ENCODE measurements at regions not wholly inside any gene's neighbourhood (a gene's known extent, or its start where the extent isn't known, plus 50 kb on each side); places are given as distances from the start of the nearest gene placed in this dataset.

DNA sequence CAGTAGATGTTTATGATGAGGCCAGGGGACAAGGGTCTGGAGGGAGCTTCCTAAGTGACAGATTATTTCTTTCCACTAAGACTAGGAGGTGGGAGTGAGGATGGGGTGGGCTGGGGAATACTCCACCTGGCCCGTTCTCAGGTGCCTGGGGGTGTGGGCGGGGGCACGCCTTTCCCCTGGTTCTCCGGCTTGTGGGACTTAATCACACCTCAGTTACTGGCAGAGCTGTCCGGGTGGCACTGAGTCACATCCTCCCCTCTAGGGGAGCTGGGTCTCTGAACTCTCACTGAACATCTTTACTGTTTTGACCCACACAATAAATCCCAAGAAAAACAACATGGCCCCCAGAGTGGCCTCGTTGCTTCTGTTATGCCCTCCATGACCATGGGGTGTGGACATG, 332.8 kb downstream of the MAF start:
- Histone ChIP-seq H3K23ac (ENCODE audit: low read length in 2 of 2) (no peak overlapping the region), H3K4me1 (ENCODE audit: control insufficient read depth, insufficient read depth, low read depth, low read length) (no peaks in the 10 kb centered on the region), H3K27ac (ENCODE audit: low read length, poor library complexity, severe bottlenecking) (no peak overlapping the region), H3K18ac (ENCODE audit: low read depth in 1 of 2, low read length in 2 of 2) (no peak overlapping the region), H4K91ac (ENCODE audit: low read length) (no peak overlapping the region), H4K8ac (ENCODE audit: low read length) (no peak overlapping the region), H3K27me3 (ENCODE audit: control insufficient read depth in 1 of 2, insufficient read depth in 1 of 2, low read length in 2 of 2) (no peaks in the 10 kb centered on the region), H2BK120ac (ENCODE audit: low read depth, low read length) (no peak overlapping the region), H3K4ac (ENCODE audit: low read depth in 1 of 2, low read length in 2 of 2) (no peak overlapping the region), H2AFZ (ENCODE audit: low read depth, low read length) (no peak overlapping the region), H2BK12ac (ENCODE audit: low read length in 2 of 2) (no peak overlapping the region), H3K4me3 (ENCODE audit: insufficient read depth in 1 of 2, low read depth in 1 of 2, low read length in 2 of 2) (no peak overlapping the region), H3K4me2 (ENCODE audit: low read length, poor library complexity, severe bottlenecking) (no peak overlapping the region), H3K14ac (ENCODE audit: low read length in 2 of 2) (no peak overlapping the region), H3K79me1 (replicated peaks; ENCODE audit: low read length, poor library complexity, severe bottlenecking) (no peaks in the 10 kb centered on the region), H2BK15ac (ENCODE audit: low read depth, poor library complexity, severe bottlenecking) (no peak overlapping the region), H3K36me3 (ENCODE audit: control insufficient read depth in 1 of 2, insufficient read depth in 2 of 2, low read depth in 1 of 2, low read length in 2 of 2) (no peaks in the 10 kb centered on the region), H2BK5ac (ENCODE audit: low read depth, low read length, poor library complexity, severe bottlenecking) (no peak overlapping the region), H3K9ac (ENCODE audit: low read length) (no peak overlapping the region), H2AK5ac (ENCODE audit: low read length, severe bottlenecking) (no peak overlapping the region), H3K9me3 (ENCODE audit: control insufficient read depth, low read length) (no peaks in the 10 kb centered on the region)
- 80% methylated on average over 6 of the region's 6 CpGs for WGBS
- no peak for DNase-seq

DNA sequence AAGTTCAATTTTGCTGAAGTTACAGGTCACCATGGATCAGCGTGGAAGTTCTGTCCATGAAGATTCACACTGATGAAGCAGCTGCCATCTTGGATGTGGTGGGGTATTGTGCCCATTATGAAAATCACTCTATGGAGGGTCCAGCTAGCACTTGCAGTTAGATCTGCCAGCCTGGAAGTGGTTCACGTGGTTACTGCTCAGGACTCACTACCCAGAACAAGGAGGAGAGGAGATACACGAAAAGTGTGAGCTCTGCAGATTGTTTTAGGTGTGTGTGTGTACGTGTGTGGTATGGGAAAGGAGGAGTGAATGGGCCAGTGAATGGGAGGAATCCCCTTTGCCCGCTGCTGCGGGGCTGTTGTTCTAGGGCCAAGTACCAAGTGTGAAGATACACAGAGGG, 333.4 kb downstream of the MAF start:
- no peak overlapping the region for H2BK120ac ChIP-seq (ENCODE audit: low read depth, low read length)
- H3K4me1 ChIP-seq (ENCODE audit: control insufficient read depth, insufficient read depth, low read depth, low read length): no peaks in the 10 kb centered on the region
- no peak overlapping the region for H2AK5ac ChIP-seq (ENCODE audit: low read length, severe bottlenecking)
- H3K14ac ChIP-seq (ENCODE audit: low read length in 2 of 2): no peak overlapping the region
- H3K9ac ChIP-seq (ENCODE audit: low read length): no peak overlapping the region
- no peaks in the 10 kb centered on the region for H3K36me3 ChIP-seq (ENCODE audit: control insufficient read depth in 1 of 2, insufficient read depth in 2 of 2, low read depth in 1 of 2, low read length in 2 of 2)
- no peak overlapping the region for H3K4me3 ChIP-seq (ENCODE audit: insufficient read depth in 1 of 2, low read depth in 1 of 2, low read length in 2 of 2)
- no peak overlapping the region for H3K4ac ChIP-seq (ENCODE audit: low read depth in 1 of 2, low read length in 2 of 2)
- no peak overlapping the region for H3K23ac ChIP-seq (ENCODE audit: low read length in 2 of 2)
- H4K8ac ChIP-seq (ENCODE audit: low read length): no peak overlapping the region
- H3K27me3 ChIP-seq (ENCODE audit: control insufficient read depth in 1 of 2, insufficient read depth in 1 of 2, low read length in 2 of 2): no peaks in the 10 kb centered on the region
- DNase-seq: no peak
- H2BK12ac ChIP-seq (ENCODE audit: low read length in 2 of 2): no peak overlapping the region
- H3K4me2 ChIP-seq (ENCODE audit: low read length, poor library complexity, severe bottlenecking): no peak overlapping the region
- no peaks in the 10 kb centered on the region for H3K79me1 ChIP-seq (replicated peaks; ENCODE audit: low read length, poor library complexity, severe bottlenecking)
- H3K9me3 ChIP-seq (ENCODE audit: control insufficient read depth, low read length): no peaks in the 10 kb centered on the region
- WGBS: 78% methylated on average over 6 of the region's 6 CpGs
- H2BK15ac ChIP-seq (ENCODE audit: low read depth, poor library complexity, severe bottlenecking): no peak overlapping the region
- no peak overlapping the region for H4K91ac ChIP-seq (ENCODE audit: low read length)
- no peak overlapping the region for H3K27ac ChIP-seq (ENCODE audit: low read length, poor library complexity, severe bottlenecking)
- no peak overlapping the region for H3K18ac ChIP-seq (ENCODE audit: low read depth in 1 of 2, low read length in 2 of 2)
- no peak overlapping the region for H2AFZ ChIP-seq (ENCODE audit: low read depth, low read length)
- no peak overlapping the region for H2BK5ac ChIP-seq (ENCODE audit: low read depth, low read length, poor library complexity, severe bottlenecking)

DNA sequence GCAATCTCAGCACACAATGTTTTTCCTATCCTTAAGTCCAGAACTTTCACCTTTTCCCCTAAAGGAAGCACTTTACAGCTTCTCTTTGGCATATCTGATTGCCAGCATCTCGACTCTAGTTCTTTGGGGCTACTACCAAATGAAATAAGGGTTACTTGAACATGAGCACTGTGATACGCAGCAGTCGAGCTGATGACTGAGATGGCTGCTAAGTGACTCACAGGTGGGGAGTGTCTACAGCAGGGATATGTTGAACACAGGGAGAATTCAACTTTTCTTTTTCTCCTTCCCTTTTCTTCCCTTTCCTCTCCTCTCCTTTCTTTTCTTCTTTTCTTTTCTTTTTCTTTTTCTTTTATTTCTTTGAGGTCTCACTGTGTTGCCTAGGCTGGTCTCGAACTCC, 334.8 kb downstream of the MAF start:
- no peaks in the 10 kb centered on the region for H3K9me3 ChIP-seq (ENCODE audit: control insufficient read depth, low read length)
- no peaks in the 10 kb centered on the region for H3K36me3 ChIP-seq (ENCODE audit: control insufficient read depth in 1 of 2, insufficient read depth in 2 of 2, low read depth in 1 of 2, low read length in 2 of 2)
- no peak overlapping the region for H2AK5ac ChIP-seq (ENCODE audit: low read length, severe bottlenecking)
- WGBS: 66% methylated on average over 4 of the region's 4 CpGs
- no peaks in the 10 kb centered on the region for H3K79me1 ChIP-seq (replicated peaks; ENCODE audit: low read length, poor library complexity, severe bottlenecking)
- H2BK5ac ChIP-seq (ENCODE audit: low read depth, low read length, poor library complexity, severe bottlenecking): no peak overlapping the region
- H4K8ac ChIP-seq (ENCODE audit: low read length): no peak overlapping the region
- H3K27me3 ChIP-seq (ENCODE audit: control insufficient read depth in 1 of 2, insufficient read depth in 1 of 2, low read length in 2 of 2): no peaks in the 10 kb centered on the region
- H3K27ac ChIP-seq (ENCODE audit: low read length, poor library complexity, severe bottlenecking): no peak overlapping the region
- no peak overlapping the region for H3K4ac ChIP-seq (ENCODE audit: low read depth in 1 of 2, low read length in 2 of 2)
- no peak overlapping the region for H2BK15ac ChIP-seq (ENCODE audit: low read depth, poor library complexity, severe bottlenecking)
- no peak overlapping the region for H2BK120ac ChIP-seq (ENCODE audit: low read depth, low read length)
- peaks cover 4% of the 10 kb centered on the region for H3K4me1 ChIP-seq (ENCODE audit: control insufficient read depth, insufficient read depth, low read depth, low read length)
- H3K4me3 ChIP-seq (ENCODE audit: insufficient read depth in 1 of 2, low read depth in 1 of 2, low read length in 2 of 2): no peak overlapping the region
- no peak overlapping the region for H3K4me2 ChIP-seq (ENCODE audit: low read length, poor library complexity, severe bottlenecking)
- H4K91ac ChIP-seq (ENCODE audit: low read length): no peak overlapping the region
- no peak overlapping the region for H2BK12ac ChIP-seq (ENCODE audit: low read length in 2 of 2)
- no peak overlapping the region for H3K23ac ChIP-seq (ENCODE audit: low read length in 2 of 2)
- no peak for DNase-seq
- H3K18ac ChIP-seq (ENCODE audit: low read depth in 1 of 2, low read length in 2 of 2): no peak overlapping the region
- H3K14ac ChIP-seq (ENCODE audit: low read length in 2 of 2): no peak overlapping the region
- H2AFZ ChIP-seq (ENCODE audit: low read depth, low read length): no peak overlapping the region
- no peak overlapping the region for H3K9ac ChIP-seq (ENCODE audit: low read length)

DNA sequence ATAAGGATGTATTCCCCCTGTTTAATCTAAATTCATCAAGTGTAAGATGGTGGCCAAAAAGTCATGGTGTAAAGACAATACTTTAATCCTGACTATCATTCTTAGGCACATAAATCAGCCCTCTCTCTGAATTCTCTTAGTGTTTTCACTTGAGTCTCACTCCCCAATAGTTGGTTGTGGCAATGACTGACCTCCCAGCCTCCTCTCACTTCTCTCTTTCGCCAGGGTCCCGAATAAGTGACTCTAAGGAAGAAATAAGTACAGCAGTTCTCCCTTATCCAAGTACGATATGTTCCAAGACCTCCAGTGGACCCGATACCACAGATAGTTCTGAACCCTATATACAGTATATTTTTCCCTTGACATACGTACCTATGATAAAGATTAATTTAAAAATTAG, 335.3 kb downstream of the MAF start:
- Histone ChIP-seq H3K4me3 (ENCODE audit: insufficient read depth in 1 of 2, low read depth in 1 of 2, low read length in 2 of 2) (no peak overlapping the region), H4K8ac (ENCODE audit: low read length) (no peak overlapping the region), H2BK12ac (ENCODE audit: low read length in 2 of 2) (no peak overlapping the region), H4K91ac (ENCODE audit: low read length) (no peak overlapping the region), H3K9me3 (ENCODE audit: control insufficient read depth, low read length) (no peaks in the 10 kb centered on the region), H3K4me1 (ENCODE audit: control insufficient read depth, insufficient read depth, low read depth, low read length) (peaks cover 4% of the 10 kb centered on the region), H3K27ac (ENCODE audit: low read length, poor library complexity, severe bottlenecking) (no peak overlapping the region), H2BK120ac (ENCODE audit: low read depth, low read length) (no peak overlapping the region), H3K4me2 (ENCODE audit: low read length, poor library complexity, severe bottlenecking) (no peak overlapping the region), H3K9ac (ENCODE audit: low read length) (no peak overlapping the region), H2AFZ (ENCODE audit: low read depth, low read length) (no peak overlapping the region), H2BK5ac (ENCODE audit: low read depth, low read length, poor library complexity, severe bottlenecking) (no peak overlapping the region), H3K23ac (ENCODE audit: low read length in 2 of 2) (no peak overlapping the region), H2AK5ac (ENCODE audit: low read length, severe bottlenecking) (no peak overlapping the region), H2BK15ac (ENCODE audit: low read depth, poor library complexity, severe bottlenecking) (no peak overlapping the region), H3K79me1 (replicated peaks; ENCODE audit: low read length, poor library complexity, severe bottlenecking) (no peaks in the 10 kb centered on the region), H3K18ac (ENCODE audit: low read depth in 1 of 2, low read length in 2 of 2) (no peak overlapping the region), H3K27me3 (ENCODE audit: control insufficient read depth in 1 of 2, insufficient read depth in 1 of 2, low read length in 2 of 2) (no peaks in the 10 kb centered on the region), H3K4ac (ENCODE audit: low read depth in 1 of 2, low read length in 2 of 2) (no peak overlapping the region), H3K14ac (ENCODE audit: low read length in 2 of 2) (no peak overlapping the region), H3K36me3 (ENCODE audit: control insufficient read depth in 1 of 2, insufficient read depth in 2 of 2, low read depth in 1 of 2, low read length in 2 of 2) (no peaks in the 10 kb centered on the region)
- 88% methylated on average over 3 of the region's 5 CpGs for WGBS
- DNase-seq: no peak
